KMS-11 (cell line): ENCODE measurements at regions not wholly inside any gene's neighbourhood (a gene's known extent, or its start where the extent isn't known, plus 50 kb on each side); places are given as distances from the start of the nearest gene placed in this dataset.

ENCODE experiments used
- H2AFZ ChIP-seq: fragments of 200-600 bp; sonication (generic); 2 replicates; pipeline ENCODE4 v1.6.1; 2016; ENCODE audit warnings: antibody characterized with exemption, mixed run types, low read depth
- H3K27ac ChIP-seq: fragments of 200-600 bp; sonication (generic); 2 replicates; pipeline ENCODE4 v1.6.1; 2016; ENCODE audit warnings: mild to moderate bottlenecking, mixed run types
- H3K27me3 ChIP-seq: fragments of 200-600 bp; sonication (generic); 2 replicates; pipeline ENCODE4 v1.6.1; 2017; ENCODE audit warnings: mild to moderate bottlenecking, low read depth, mixed run types, moderate library complexity; ENCODE audit not compliant: insufficient read depth
- H3K36me3 ChIP-seq: fragments of 200-600 bp; sonication (generic); 2 replicates; pipeline ENCODE4 v1.6.1; 2017; ENCODE audit warnings: mild to moderate bottlenecking, mixed run types; ENCODE audit not compliant: insufficient read depth
- H3K4me1 ChIP-seq: fragments of 200-600 bp; sonication (generic); 2 replicates; pipeline ENCODE4 v1.6.1; 2016; ENCODE audit warnings: mild to moderate bottlenecking, low read depth, mixed run types; ENCODE audit not compliant: poor library complexity, severe bottlenecking
- H3K4me2 ChIP-seq: fragments of 200-600 bp; sonication (generic); 2 replicates; pipeline ENCODE4 v1.7.0; 2016; ENCODE audit warnings: mild to moderate bottlenecking, mixed run types
- H3K4me3 ChIP-seq: fragments of 200-600 bp; sonication (generic); IDR thresholded peaks from 2 replicates; pipeline ENCODE4 v1.6.1; 2017; ENCODE audit warnings: low read depth, low read length, mixed read lengths; ENCODE audit not compliant: insufficient read depth
- H3K79me2 ChIP-seq: fragments of 200-600 bp; sonication (generic); 2 replicates; pipeline ENCODE4 v1.6.1; 2016; ENCODE audit warnings: low read depth, mixed run types; ENCODE audit not compliant: insufficient read depth
- H3K9ac ChIP-seq: fragments of 200-600 bp; sonication (generic); 2 replicates; pipeline ENCODE4 v1.6.1; 2016; ENCODE audit warnings: mild to moderate bottlenecking, mixed run types
- H4K20me1 ChIP-seq: fragments of 200-600 bp; sonication (generic); 2 replicates; pipeline ENCODE4 v1.6.1; 2016; ENCODE audit warnings: mild to moderate bottlenecking, mixed run types; ENCODE audit not compliant: insufficient read depth
- TF ChIP-seq, protein P1 (sequence below): fragments of 200-600 bp; sonication (generic); conservative IDR thresholded peaks from 2 replicates; pipeline ENCODE4 v1.6.1; 2017; ENCODE audit warnings: low read depth, mild to moderate bottlenecking, antibody characterized with exemption, low read length, moderate library complexity, mixed read lengths

- H3K27me3 ChIP-seq: no peaks in the 10 kb centered on the region
- H3K4me3 ChIP-seq: no peak overlapping the region
- H3K4me1 ChIP-seq: no peaks in the 10 kb centered on the region
- H3K27ac ChIP-seq: no peak overlapping the region
- H3K36me3 ChIP-seq: no peaks in the 10 kb centered on the region
- H3K9ac ChIP-seq: no peak overlapping the region
- H3K4me2 ChIP-seq: no peak overlapping the region
- no peaks in the 10 kb centered on the region for H4K20me1 ChIP-seq
- TF ChIP-seq, protein P1, sequence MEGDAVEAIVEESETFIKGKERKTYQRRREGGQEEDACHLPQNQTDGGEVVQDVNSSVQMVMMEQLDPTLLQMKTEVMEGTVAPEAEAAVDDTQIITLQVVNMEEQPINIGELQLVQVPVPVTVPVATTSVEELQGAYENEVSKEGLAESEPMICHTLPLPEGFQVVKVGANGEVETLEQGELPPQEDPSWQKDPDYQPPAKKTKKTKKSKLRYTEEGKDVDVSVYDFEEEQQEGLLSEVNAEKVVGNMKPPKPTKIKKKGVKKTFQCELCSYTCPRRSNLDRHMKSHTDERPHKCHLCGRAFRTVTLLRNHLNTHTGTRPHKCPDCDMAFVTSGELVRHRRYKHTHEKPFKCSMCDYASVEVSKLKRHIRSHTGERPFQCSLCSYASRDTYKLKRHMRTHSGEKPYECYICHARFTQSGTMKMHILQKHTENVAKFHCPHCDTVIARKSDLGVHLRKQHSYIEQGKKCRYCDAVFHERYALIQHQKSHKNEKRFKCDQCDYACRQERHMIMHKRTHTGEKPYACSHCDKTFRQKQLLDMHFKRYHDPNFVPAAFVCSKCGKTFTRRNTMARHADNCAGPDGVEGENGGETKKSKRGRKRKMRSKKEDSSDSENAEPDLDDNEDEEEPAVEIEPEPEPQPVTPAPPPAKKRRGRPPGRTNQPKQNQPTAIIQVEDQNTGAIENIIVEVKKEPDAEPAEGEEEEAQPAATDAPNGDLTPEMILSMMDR: no peak
- H2AFZ ChIP-seq: no peak overlapping the region
- no peaks in the 10 kb centered on the region for H3K79me2 ChIP-seq
Observed at GRCh38 chr6:43895656-43896328, 125.8 kb downstream of the VEGFA start.

GRCh38 chr6:43893073-43893472 lies 123.1 kb downstream of the VEGFA start:
- no peaks in the 10 kb centered on the region for H3K27me3 ChIP-seq
- no peak overlapping the region for H3K27ac ChIP-seq
- H4K20me1 ChIP-seq: no peaks in the 10 kb centered on the region
- H3K4me3 ChIP-seq: no peak overlapping the region
- H3K79me2 ChIP-seq: no peaks in the 10 kb centered on the region
- no peak overlapping the region for H3K9ac ChIP-seq
- no peaks in the 10 kb centered on the region for H3K4me1 ChIP-seq
- no peak overlapping the region for H3K4me2 ChIP-seq
- TF ChIP-seq, protein P1: no peak
- no peak overlapping the region for H2AFZ ChIP-seq
- H3K36me3 ChIP-seq: no peaks in the 10 kb centered on the region

GRCh38 chr6:43891072-43891870 lies 121.3 kb downstream of the VEGFA start:
- Histone ChIP-seq H3K4me2 (no peak overlapping the region), H3K36me3 (no peaks in the 10 kb centered on the region), H4K20me1 (no peaks in the 10 kb centered on the region), H3K27ac (no peak overlapping the region), H3K4me1 (peaks cover 10% of the 10 kb centered on the region), H3K79me2 (no peaks in the 10 kb centered on the region), H2AFZ (no peak overlapping the region), H3K27me3 (no peaks in the 10 kb centered on the region), H3K9ac (no peak overlapping the region), H3K4me3 (no peak overlapping the region)
- TF ChIP-seq, protein P1: no peak

- Histone ChIP-seq H4K20me1 (no peaks in the 10 kb centered on the region), H3K9ac (no peak overlapping the region), H3K4me2 (no peak overlapping the region), H3K36me3 (no peaks in the 10 kb centered on the region), H3K4me1 (peaks cover 17% of the 10 kb centered on the region), H3K79me2 (no peaks in the 10 kb centered on the region), H2AFZ (no peak overlapping the region), H3K4me3 (no peak overlapping the region), H3K27ac (no peak overlapping the region), H3K27me3 (no peaks in the 10 kb centered on the region)
- TF ChIP-seq, protein P1: no peak
Observed at GRCh38 chr6:43890197-43891062, 120.4 kb downstream of the VEGFA start.
